OCI-LY7 (cell line): ENCODE measurements at regions not wholly inside any gene's neighbourhood (a gene's known extent, or its start where the extent isn't known, plus 50 kb on each side); places are given as distances from the start of the nearest gene placed in this dataset.

ENCODE experiments used
- BruUV-seq: library from RNA; stranded (reverse); fragments of 400-500 nt; replicated peaks from 2 replicates; lab custom pipeline; 2021; lab: Mats Ljungman, UMichigan
- CTCF ChIA-PET: fragments of 300-600 bp; sonication (Branson Sonifier 250); formaldehyde crosslinking; loops from one replicate; lab custom pipeline; 2022; ENCODE audit warnings: antibody characterized with exemption; ENCODE audit not compliant: unreplicated experiment; lab: Charles Lee
- POLR2A ChIA-PET: fragments of 300-600 bp; sonication (Branson Sonifier 250); formaldehyde crosslinking; loops from one replicate; lab custom pipeline; 2022; ENCODE audit warnings: antibody characterized with exemption; lab: Charles Lee
- DNase-seq: peaks from one replicate; pipeline ENCODE4 v3.0.0-alpha.2; 2015; ENCODE audit warnings: low spot score
- H2AFZ ChIP-seq: fragments of 200-600 bp; sonication (generic), shearing (Covaris generic); 2 replicates; pipeline ENCODE4 v1.6.1; 2014; ENCODE audit warnings: mild to moderate bottlenecking, antibody characterized with exemption, low read length, moderate library complexity
- H3K27ac ChIP-seq: fragments of 200-600 bp; sonication (generic); 2 replicates; pipeline ENCODE4 v1.5.1; 2014; ENCODE audit warnings: mixed run types, low read depth, mild to moderate bottlenecking, moderate library complexity, low read length, inconsistent platforms; ENCODE audit not compliant: poor library complexity, severe bottlenecking
- H3K36me3 ChIP-seq: fragments of 200-600 bp; sonication (generic); 2 replicates; pipeline ENCODE4 v1.6.1; 2014; ENCODE audit warnings: mild to moderate bottlenecking, antibody characterized with exemption, low read length, moderate library complexity, mixed read lengths; ENCODE audit not compliant: insufficient read depth
- H3K4me1 ChIP-seq: fragments of 200-600 bp; sonication (generic); 2 replicates; pipeline ENCODE4 v1.5.1; 2014; ENCODE audit warnings: mild to moderate bottlenecking, low read length; ENCODE audit not compliant: insufficient read depth, poor library complexity, severe bottlenecking
- H3K4me2 ChIP-seq: fragments of 200-600 bp; sonication (generic); 2 replicates; pipeline ENCODE4 v1.6.1; 2014; ENCODE audit warnings: mild to moderate bottlenecking, low read length
- H3K4me3 ChIP-seq: fragments of 200-600 bp; sonication (generic); 2 replicates; pipeline ENCODE4 v1.5.1; 2014; ENCODE audit warnings: mild to moderate bottlenecking, low read depth, low read length; ENCODE audit not compliant: poor library complexity, severe bottlenecking
- H3K79me2 ChIP-seq: fragments of 200-600 bp; sonication (generic); 2 replicates; pipeline ENCODE4 v1.6.1; 2016; ENCODE audit warnings: low read depth, mild to moderate bottlenecking, low read length, moderate library complexity, mixed read lengths; ENCODE audit not compliant: insufficient read depth
- H3K9me2 ChIP-seq: fragments of 200-600 bp; sonication (generic); 2 replicates; pipeline ENCODE4 v1.6.1; 2016; ENCODE audit warnings: mild to moderate bottlenecking, low read length, mixed read lengths; ENCODE audit not compliant: insufficient read depth
- H3K9me3 ChIP-seq: fragments of 200-600 bp; sonication (generic); 2 replicates; pipeline ENCODE4 v1.6.1; 2014; ENCODE audit warnings: mild to moderate bottlenecking, mixed run types, low read length, mixed read lengths
- H4K20me1 ChIP-seq: fragments of 200-600 bp; sonication (generic); 2 replicates; pipeline ENCODE4 v1.6.1; 2014; ENCODE audit warnings: mild to moderate bottlenecking, antibody characterized with exemption, low read length, moderate library complexity, mixed read lengths; ENCODE audit not compliant: insufficient read depth
- EZH2phosphoT487 ChIP-seq: fragments of 200-600 bp; sonication (generic); IDR thresholded peaks from 2 replicates; pipeline ENCODE4 v1.6.1; 2018; ENCODE audit warnings: low read depth, borderline replicate concordance, mild to moderate bottlenecking, mixed run types, antibody characterized with exemption, low read length, moderate library complexity, mixed read lengths
- intact Hi-C: fragments of 100-400 bp; cut with micrococcal nuclease; formaldehyde crosslinking; loops from one replicate; pipeline ENCODE4 v1.10.0; 2022; ENCODE audit not compliant: unreplicated experiment
- TF ChIP-seq, protein P1 (sequence below): fragments of 200-600 bp; sonication (generic); conservative IDR thresholded peaks from 2 replicates; pipeline ENCODE4 v1.5.1; 2014; ENCODE audit warnings: mild to moderate bottlenecking, antibody characterized with exemption, low read length, moderate library complexity, mixed read lengths

DNA sequence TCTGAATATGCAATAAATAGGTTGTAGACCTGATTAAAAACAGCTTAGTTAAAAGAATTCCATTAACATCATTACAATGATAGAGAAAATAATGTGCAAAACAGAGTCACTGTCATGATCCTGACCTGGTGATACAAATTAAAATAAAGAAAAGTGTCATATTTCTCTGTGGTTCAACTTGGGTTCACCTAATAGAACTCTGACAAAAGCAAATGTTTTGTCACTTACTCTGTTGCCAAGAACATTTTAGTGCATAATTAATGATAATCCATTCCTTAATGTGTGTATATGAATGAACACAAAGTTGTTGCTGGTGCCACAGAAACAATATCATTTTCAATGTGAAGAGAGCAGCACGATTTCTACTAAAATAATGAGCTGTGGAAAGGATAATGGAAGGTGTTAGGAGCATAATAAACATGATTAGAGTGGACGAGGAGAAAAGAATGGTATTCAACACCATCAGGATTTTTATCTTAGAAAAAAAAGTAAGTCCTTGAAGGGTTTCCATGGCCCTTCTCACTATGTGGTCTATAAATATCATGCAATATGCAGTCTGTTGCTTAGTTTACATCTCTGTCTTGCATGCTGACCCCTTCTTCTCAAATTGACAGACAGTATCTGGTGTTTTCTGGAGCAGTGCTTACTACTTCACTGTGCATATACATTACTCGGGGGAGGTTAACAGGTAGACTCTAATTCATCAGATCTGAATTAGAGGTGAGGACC is 656.6 kb upstream of the MMS22L start:
- CTCF ChIA-PET: no interaction called here
- Histone ChIP-seq H3K79me2 (no peaks in the 10 kb centered on the region), H4K20me1 (no peaks in the 10 kb centered on the region), H3K4me3 (no peak overlapping the region), H3K4me1 (no peaks in the 10 kb centered on the region), H3K9me3 (no peaks in the 10 kb centered on the region), H3K27ac (no peak overlapping the region), H3K9me2 (no peaks in the 10 kb centered on the region), H2AFZ (no peak overlapping the region), H3K4me2 (no peak overlapping the region), H3K36me3 (no peaks in the 10 kb centered on the region)
- intact Hi-C loops: no loop called here
- TF ChIP-seq, protein P1, sequence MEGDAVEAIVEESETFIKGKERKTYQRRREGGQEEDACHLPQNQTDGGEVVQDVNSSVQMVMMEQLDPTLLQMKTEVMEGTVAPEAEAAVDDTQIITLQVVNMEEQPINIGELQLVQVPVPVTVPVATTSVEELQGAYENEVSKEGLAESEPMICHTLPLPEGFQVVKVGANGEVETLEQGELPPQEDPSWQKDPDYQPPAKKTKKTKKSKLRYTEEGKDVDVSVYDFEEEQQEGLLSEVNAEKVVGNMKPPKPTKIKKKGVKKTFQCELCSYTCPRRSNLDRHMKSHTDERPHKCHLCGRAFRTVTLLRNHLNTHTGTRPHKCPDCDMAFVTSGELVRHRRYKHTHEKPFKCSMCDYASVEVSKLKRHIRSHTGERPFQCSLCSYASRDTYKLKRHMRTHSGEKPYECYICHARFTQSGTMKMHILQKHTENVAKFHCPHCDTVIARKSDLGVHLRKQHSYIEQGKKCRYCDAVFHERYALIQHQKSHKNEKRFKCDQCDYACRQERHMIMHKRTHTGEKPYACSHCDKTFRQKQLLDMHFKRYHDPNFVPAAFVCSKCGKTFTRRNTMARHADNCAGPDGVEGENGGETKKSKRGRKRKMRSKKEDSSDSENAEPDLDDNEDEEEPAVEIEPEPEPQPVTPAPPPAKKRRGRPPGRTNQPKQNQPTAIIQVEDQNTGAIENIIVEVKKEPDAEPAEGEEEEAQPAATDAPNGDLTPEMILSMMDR: no peak
- TF ChIP-seq EZH2phosphoT487: no peak
- BruUV-seq: no TSS peak
- DNase-seq: no peak
- POLR2A ChIA-PET: interaction anchor here (0.5 to 1.2 kb wide), 4 partner anchors 12 to 295 kb away, joined by 3 to 4 read pairs (median 3); no protein-coding TSS in a partner anchor

DNA sequence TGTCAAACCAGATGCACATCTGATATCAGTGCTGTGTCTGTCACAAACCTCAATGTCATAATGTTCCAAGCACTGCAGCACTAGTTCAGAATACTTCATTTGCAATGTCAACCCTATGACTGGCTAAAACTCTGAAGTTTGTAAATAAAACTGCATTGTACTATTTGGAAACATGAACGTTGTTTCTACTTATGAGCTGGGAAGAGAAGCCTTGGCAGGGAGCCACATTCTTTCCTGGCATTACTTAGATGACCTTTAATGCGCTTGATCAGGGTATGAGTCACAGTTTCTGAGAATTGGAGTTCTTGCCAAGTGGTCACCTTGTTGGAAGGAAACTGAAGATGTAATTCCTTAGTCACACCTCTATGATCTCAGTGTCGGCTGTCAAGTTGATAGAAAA is 664.8 kb upstream of the MMS22L start:
- Histone ChIP-seq H3K79me2 (no peaks in the 10 kb centered on the region), H3K4me3 (no peak overlapping the region), H3K9me2 (no peaks in the 10 kb centered on the region), H3K4me1 (no peaks in the 10 kb centered on the region), H3K9me3 (no peaks in the 10 kb centered on the region), H3K36me3 (no peaks in the 10 kb centered on the region), H2AFZ (no peak overlapping the region), H3K27ac (no peak overlapping the region), H3K4me2 (no peak overlapping the region), H4K20me1 (no peaks in the 10 kb centered on the region)
- no peak for DNase-seq
- ChIA-PET CTCF (no interaction called here), POLR2A (no interaction called here)
- BruUV-seq: no TSS peak
- TF ChIP-seq EZH2phosphoT487: no peak
- TF ChIP-seq, protein P1: no peak
- intact Hi-C loops: no loop called here

DNA sequence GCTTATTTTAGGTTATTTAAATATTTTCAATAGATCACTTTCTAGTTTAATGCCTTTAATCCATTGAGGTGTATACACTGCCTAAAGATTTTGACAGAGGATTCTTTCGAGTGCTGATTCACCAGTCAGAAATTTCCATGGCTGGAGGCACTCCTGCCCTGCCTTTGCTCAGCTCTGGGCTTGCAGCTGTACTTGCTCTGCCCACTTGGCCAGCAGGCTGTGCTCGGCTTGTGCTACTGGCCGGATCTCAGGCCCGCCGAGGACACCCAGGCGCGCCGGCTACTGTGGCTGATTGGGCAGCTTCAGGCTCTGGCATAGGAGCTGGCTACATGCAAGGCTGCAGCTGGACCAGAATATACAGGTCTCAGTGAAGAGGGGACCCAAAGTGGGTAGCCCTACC is 675.1 kb upstream of the MMS22L start:
- ChIA-PET CTCF (no interaction called here), POLR2A (no interaction called here)
- no peak overlapping the region for H3K4me2 ChIP-seq
- DNase-seq: no peak
- H3K4me1 ChIP-seq: no peaks in the 10 kb centered on the region
- H2AFZ ChIP-seq: no peak overlapping the region
- no peaks in the 10 kb centered on the region for H4K20me1 ChIP-seq
- H3K27ac ChIP-seq: no peak overlapping the region
- H3K79me2 ChIP-seq: no peaks in the 10 kb centered on the region
- intact Hi-C loops: no loop called here
- H3K9me2 ChIP-seq: no peaks in the 10 kb centered on the region
- no peaks in the 10 kb centered on the region for H3K36me3 ChIP-seq
- H3K4me3 ChIP-seq: no peak overlapping the region
- H3K9me3 ChIP-seq: no peaks in the 10 kb centered on the region
- no peak for TF ChIP-seq EZH2phosphoT487
- TF ChIP-seq, protein P1: no peak
- BruUV-seq: no TSS peak
